ENCODE measurements at regions not wholly inside any gene's neighbourhood (a gene's known extent, or its start where the extent isn't known, plus 50 kb on each side); places are given as distances from the start of the nearest gene placed in this dataset.

- no peaks in the 10 kb centered on the region for H3K27me3 ChIP-seq
- no peak for TF ChIP-seq CTCF (IDR thresholded peaks at IDR 0.05)
- no peak overlapping the region for H3K27ac ChIP-seq
- DNase-seq (ENCODE audit: low spot score in 2 of 2): no peak
- intact Hi-C loops (cut with DNase I): no loop called here
- no peaks in the 10 kb centered on the region for H3K36me3 ChIP-seq
- H3K4me1 ChIP-seq: no peaks in the 10 kb centered on the region
- H3K9me3 ChIP-seq: no peaks in the 10 kb centered on the region
- H3K4me3 ChIP-seq: no peak overlapping the region
Measured at GRCh38 chr17:71325886-71326285, 794.9 kb upstream of the SOX9 start.

- no peaks in the 10 kb centered on the region for H3K4me1 ChIP-seq
- H3K36me3 ChIP-seq: no peaks in the 10 kb centered on the region
- H3K9me3 ChIP-seq: no peaks in the 10 kb centered on the region
- intact Hi-C loops (cut with DNase I): no loop called here
- DNase-seq (ENCODE audit: low spot score in 2 of 2): no peak
- H3K27me3 ChIP-seq: no peaks in the 10 kb centered on the region
- H3K27ac ChIP-seq: no peak overlapping the region
- H3K4me3 ChIP-seq: no peak overlapping the region
- no peak for TF ChIP-seq CTCF (IDR thresholded peaks at IDR 0.05)
Measured at GRCh38 chr17:71327376-71328059, 793.3 kb upstream of the SOX9 start.

GRCh38 chr17:71329310-71330098 lies 791.3 kb upstream of the SOX9 start:
- TF ChIP-seq CTCF (IDR thresholded peaks at IDR 0.05): no peak
- no peaks in the 10 kb centered on the region for H3K36me3 ChIP-seq
- H3K4me1 ChIP-seq: no peaks in the 10 kb centered on the region
- H3K9me3 ChIP-seq: no peaks in the 10 kb centered on the region
- H3K4me3 ChIP-seq: no peak overlapping the region
- intact Hi-C loops (cut with DNase I): no loop called here
- H3K27ac ChIP-seq: no peak overlapping the region
- H3K27me3 ChIP-seq: no peaks in the 10 kb centered on the region
- no peak for DNase-seq (ENCODE audit: low spot score in 2 of 2)

GRCh38 chr17:71330099-71330375 lies 790.8 kb upstream of the SOX9 start:
- no peaks in the 10 kb centered on the region for H3K4me1 ChIP-seq
- DNase-seq (ENCODE audit: low spot score in 2 of 2): no peak
- no peak overlapping the region for H3K4me3 ChIP-seq
- H3K9me3 ChIP-seq: no peaks in the 10 kb centered on the region
- no peaks in the 10 kb centered on the region for H3K27me3 ChIP-seq
- TF ChIP-seq CTCF (IDR thresholded peaks at IDR 0.05): no peak
- intact Hi-C loops (cut with DNase I): no loop called here
- H3K36me3 ChIP-seq: no peaks in the 10 kb centered on the region
- H3K27ac ChIP-seq: no peak overlapping the region

GRCh38 chr17:71331754-71332325 lies 789.0 kb upstream of the SOX9 start:
- H3K27ac ChIP-seq: no peak overlapping the region
- H3K36me3 ChIP-seq: no peaks in the 10 kb centered on the region
- H3K4me3 ChIP-seq: no peak overlapping the region
- no peaks in the 10 kb centered on the region for H3K9me3 ChIP-seq
- TF ChIP-seq CTCF (IDR thresholded peaks at IDR 0.05): no peak
- H3K4me1 ChIP-seq: no peaks in the 10 kb centered on the region
- no peaks in the 10 kb centered on the region for H3K27me3 ChIP-seq
- DNase-seq (ENCODE audit: low spot score in 2 of 2): no peak
- intact Hi-C loops (cut with DNase I): no loop called here
